GM12891 (cell line): ENCODE measurements at regions not wholly inside any gene's neighbourhood (a gene's known extent, or its start where the extent isn't known, plus 50 kb on each side); places are given as distances from the start of the nearest gene placed in this dataset.

Source experiments
- DNase-seq: peaks from one replicate; pipeline ENCODE4 v3.0.0; 2011; ENCODE audit warnings: low spot score; ENCODE audit not compliant: insufficient read length
- FAIRE-seq: peaks from 2 replicates; lab custom pipeline; 2011; peaks lifted over from hg19 to GRCh38; lab: Jason Lieb, UNC
- PAX5 ChIP-seq: IDR thresholded peaks from 2 replicates; pipeline ENCODE4 v1.6.1; 2011; ENCODE audit warnings: low read length, moderate library complexity, mild to moderate bottlenecking; ENCODE audit not compliant: insufficient read depth, severe bottlenecking
- POLR2A ChIP-seq: IDR thresholded peaks from 2 replicates; pipeline ENCODE4 v1.6.1; 2011; ENCODE audit warnings: low read depth, low read length, control low read depth
- POLR2AphosphoS5 ChIP-seq: IDR thresholded peaks from 2 replicates; pipeline ENCODE4 v1.6.1; 2011; ENCODE audit warnings: low read depth, low read length, control low read depth
- POU2F2 ChIP-seq: IDR thresholded peaks from 2 replicates; pipeline ENCODE4 v1.6.1; 2011; ENCODE audit warnings: low read depth, mild to moderate bottlenecking, control low read depth, low read length, moderate library complexity
- SPI1 ChIP-seq: IDR thresholded peaks from 2 replicates; pipeline ENCODE4 v1.6.1; 2011; ENCODE audit warnings: low read depth, low read length, control low read depth
- TAF1 ChIP-seq: IDR thresholded peaks from 2 replicates; pipeline ENCODE4 v1.6.1; 2011; ENCODE audit warnings: low read depth, low read length, control low read depth

DNA sequence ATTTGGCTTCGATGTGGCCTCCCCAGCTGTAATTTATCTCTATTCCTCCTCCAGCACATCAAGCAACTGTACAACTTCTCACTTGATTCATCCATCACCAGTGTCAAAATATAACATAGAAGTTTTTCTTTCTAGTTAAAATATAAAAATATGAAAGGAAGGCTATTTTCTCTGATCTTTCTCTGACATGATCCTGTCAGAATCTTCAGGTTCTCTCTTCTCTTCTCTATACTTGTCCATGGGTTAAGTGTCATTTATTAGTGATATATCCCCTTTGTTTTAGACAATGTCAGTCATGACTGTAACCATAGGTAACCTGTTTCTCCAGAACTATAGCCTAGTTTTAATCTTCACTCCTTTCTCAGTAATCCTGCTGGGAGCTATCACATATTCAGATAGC lies 132.5 kb upstream of the G2E3 start:
- FAIRE-seq (no peak), DNase-seq (no peak)
- no peak for TF ChIP-seq SPI1
- TF ChIP-seq POLR2A, result no peak
- no peak for TF ChIP-seq POLR2AphosphoS5
- TF ChIP-seq TAF1, result no peak

DNA sequence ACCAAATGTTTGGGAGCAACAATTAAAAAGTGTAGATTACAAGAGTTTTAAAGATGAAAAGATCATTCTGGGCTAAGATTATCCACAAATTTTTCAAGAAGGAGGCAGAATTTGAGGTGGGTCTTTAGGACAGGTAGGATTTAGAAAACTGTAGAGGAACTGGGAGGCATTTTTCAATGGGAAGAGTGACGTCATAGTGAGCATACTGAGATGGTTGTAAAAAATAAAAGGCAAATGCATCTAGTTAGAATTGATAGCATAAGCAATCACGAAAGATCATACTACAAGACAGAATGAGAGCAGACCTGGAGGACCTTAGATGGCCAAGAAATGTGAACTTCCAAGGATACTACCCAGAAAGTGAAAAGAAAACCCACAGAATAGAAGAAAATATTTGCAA lies 131.6 kb upstream of the G2E3 start:
- no peak for FAIRE-seq
- TF ChIP-seq TAF1 (no peak), POU2F2 (no peak), SPI1 (no peak), POLR2A (no peak), POLR2AphosphoS5 (no peak), PAX5 (no peak)
- DNase-seq, result no peak

DNA sequence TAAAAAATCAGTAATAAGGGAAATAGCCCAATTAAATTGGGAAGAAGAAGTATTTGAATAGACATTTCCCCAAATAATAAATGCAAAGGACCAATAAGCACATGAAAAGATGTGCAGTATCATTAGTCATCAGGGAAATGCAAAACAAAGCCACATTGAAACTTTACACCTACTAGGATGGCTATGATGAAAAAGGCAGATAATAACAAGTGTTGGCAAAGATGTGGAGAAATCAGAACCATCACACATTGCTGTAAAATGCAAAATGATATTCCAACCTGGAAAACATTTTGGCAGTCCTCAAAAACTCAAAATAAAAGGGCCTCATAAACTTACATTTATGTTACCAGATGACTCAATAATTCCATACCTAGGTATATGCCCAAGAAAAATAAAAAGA lies 131.1 kb upstream of the G2E3 start:
- FAIRE-seq (no peak), DNase-seq (no peak)
- TF ChIP-seq POU2F2 (no peak), TAF1 (no peak), POLR2AphosphoS5 (no peak), SPI1 (no peak), POLR2A (no peak), PAX5 (no peak)

DNA sequence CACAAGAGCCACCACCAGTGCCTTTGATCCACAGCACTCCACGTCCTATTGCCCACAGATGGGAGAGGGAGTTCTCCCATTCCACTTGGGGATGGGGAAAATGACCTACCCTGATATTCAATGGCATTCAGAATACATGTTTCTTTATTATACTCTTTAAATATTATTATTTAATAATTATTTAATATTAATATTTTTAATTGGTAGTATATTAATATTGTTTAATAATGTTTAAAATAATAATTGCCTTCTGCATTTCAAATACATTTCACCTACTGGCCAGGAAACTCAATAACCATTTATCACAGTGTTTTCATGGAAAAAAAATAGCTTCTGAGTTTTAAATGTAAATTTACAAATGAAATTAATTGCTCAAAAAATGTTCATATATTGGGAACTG lies 127.4 kb upstream of the G2E3 start:
- TF ChIP-seq PAX5 (no peak), POLR2AphosphoS5 (no peak), SPI1 (no peak), POLR2A (no peak), POU2F2 (no peak), TAF1 (no peak)
- FAIRE-seq (no peak), DNase-seq (no peak)

DNA sequence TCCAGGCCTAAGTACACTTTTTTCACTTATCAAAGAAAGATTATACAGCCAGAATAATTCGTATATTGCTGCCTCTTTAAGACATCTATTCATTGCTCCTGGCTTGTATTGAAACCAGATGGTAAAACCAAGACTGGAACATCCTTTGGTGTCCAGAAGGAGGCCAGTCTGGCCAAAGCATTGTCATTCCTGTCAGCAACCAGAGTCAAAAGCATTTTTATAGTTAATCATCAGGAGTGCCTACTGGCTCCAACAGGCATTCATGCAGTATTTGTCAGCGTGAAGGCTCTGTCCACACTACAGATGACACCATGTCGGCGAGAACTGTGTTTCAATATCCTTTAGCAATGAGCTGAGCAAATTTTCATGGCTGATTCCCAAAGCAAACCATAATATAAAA lies 118.0 kb upstream of the G2E3 start:
- TF ChIP-seq TAF1, result no peak
- no peak for TF ChIP-seq POU2F2
- TF ChIP-seq POLR2AphosphoS5, result no peak
- no peak for TF ChIP-seq PAX5
- no peak for TF ChIP-seq SPI1
- no peak for TF ChIP-seq POLR2A
- FAIRE-seq (no peak), DNase-seq (no peak)

DNA sequence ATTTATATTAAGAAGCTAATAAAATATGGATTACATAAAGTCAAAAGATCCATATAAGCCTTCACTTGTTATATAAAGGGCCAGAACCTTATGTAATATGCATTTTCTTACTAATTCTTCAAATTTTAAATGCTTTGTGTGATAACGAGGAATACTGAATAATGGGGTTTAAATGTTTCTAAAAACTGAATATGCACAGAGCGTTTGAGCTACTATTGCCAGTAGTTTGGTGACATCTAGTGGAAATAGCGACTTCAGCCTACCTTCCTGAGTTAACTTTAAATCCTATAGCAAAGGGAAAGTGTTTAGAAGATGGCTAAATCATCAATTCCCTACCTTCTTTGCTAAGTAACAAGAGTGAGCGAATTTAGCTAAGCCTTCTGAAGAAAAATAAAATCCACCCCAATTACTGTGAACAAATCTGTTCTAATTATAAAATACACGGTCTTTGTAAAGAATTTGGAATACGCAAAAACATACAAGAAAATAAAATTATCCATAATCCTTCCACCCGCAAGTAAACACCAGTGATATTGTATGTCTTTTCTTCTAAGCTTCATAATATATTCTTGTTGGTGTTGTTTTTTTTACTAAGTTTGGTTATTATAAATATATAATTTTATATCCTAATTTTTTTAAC lies 115.5 kb upstream of the G2E3 start:
- DNase-seq (peak; percentile 3), FAIRE-seq (no peak)
- TF ChIP-seq SPI1 (no peak), POU2F2 (no peak), TAF1 (no peak), PAX5 (no peak), POLR2A (no peak), POLR2AphosphoS5 (no peak)

DNA sequence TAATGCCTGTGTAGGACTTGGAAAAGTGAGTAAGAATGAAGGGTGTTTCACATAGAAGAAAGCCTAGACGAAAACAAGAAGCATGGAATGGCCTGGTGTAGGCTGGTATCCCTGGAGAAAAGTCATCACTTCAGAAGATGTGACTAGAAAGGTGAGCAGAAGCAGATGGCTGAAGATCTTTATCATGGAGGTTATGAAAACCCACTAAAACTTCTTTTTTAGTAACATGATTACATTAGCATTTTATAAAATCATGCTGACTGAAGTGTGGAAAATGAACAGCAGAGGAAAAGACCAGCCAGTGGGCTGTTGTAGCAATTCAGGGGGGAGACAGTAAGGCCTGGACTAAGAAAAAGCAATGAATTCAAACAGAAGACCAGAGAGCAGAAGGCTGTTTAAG lies 114.5 kb upstream of the G2E3 start:
- FAIRE-seq, result no peak
- no peak for DNase-seq
- no peak for TF ChIP-seq SPI1
- TF ChIP-seq POLR2A, result no peak
- TF ChIP-seq POLR2AphosphoS5, result no peak
- no peak for TF ChIP-seq TAF1
- no peak for TF ChIP-seq PAX5
- TF ChIP-seq POU2F2, result no peak

DNA sequence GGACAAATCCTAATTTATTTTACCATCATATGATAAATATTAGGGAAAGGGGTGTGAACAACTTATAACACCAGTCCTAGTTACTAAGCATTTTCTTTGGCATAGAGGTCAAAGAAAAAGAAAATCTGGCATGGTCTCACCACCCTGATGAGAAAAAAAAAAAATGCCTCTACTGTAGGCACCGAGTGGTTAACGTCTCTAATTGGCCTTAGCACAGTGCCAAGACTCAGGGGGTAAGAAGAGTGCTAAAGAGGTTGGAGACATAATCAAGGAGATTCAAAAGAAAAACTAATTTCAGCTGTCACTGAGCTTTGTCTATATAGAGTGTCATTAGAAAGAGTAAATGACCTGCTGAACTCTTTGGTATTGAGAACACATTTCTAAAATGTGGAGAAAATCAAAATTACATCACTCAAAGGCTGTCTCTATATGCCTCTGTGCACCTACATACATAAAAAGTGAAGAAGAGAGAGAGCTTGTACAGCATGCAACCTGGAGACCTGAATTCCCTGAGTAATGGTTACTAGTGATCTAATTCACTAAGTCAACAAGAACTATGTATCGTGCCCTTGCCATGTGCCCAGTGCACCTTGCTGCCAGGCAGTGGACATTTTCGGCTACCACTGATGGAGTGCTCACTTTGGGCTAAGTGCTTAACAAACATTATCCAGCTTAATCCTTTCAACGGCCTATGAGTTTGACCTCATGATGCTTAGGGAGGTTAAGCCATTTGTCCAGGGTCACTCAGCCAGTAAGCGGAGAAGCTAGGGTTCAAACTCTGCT lies 113.8 kb upstream of the G2E3 start:
- FAIRE-seq (no peak), DNase-seq (no peak)
- no peak for TF ChIP-seq POLR2AphosphoS5
- TF ChIP-seq TAF1, result no peak
- no peak for TF ChIP-seq PAX5
- no peak for TF ChIP-seq SPI1
- no peak for TF ChIP-seq POLR2A
- no peak for TF ChIP-seq POU2F2

DNA sequence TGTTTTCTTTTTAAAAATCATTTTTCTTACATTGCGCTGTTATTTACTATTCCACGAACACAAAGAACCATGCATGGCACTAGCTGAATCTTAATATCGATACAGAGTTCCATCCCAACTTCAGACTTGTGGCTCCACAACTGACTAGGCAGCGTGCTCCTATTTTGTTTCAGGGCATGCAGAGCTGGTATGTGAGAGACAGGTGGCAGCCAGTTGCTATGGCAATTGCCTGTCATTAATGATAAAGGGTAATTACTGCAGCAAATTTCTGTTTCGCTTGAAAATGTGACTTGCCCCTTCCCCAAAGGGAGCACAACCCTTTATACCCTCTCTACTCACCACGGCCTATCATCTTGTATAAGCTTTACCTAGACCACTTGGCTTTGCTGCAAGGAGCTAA lies 113.1 kb upstream of the G2E3 start:
- TF ChIP-seq TAF1, result no peak
- DNase-seq (no peak), FAIRE-seq (no peak)
